ENCODE measurements at regions not wholly inside any gene's neighbourhood (a gene's known extent, or its start where the extent isn't known, plus 50 kb on each side); places are given as distances from the start of the nearest gene placed in this dataset.

- no peak for TF ChIP-seq CTCF (IDR thresholded peaks at IDR 0.05; ENCODE audit: low read depth, low read length, missing control alignments)
- no peak for DNase-seq (ENCODE audit: low read depth)
- no peak overlapping the region for H3K4me3 ChIP-seq (ENCODE audit: low read depth, low read length)
Observed at GRCh38 chr6:119895626-119896025, 546.1 kb upstream of the MAN1A1 start.

- H3K4me3 ChIP-seq (ENCODE audit: low read depth, low read length), result no peak overlapping the region
- no peak for DNase-seq (ENCODE audit: low read depth)
- TF ChIP-seq CTCF (IDR thresholded peaks at IDR 0.05; ENCODE audit: low read depth, low read length, missing control alignments), result no peak
Observed at GRCh38 chr6:119894811-119895210, 545.2 kb upstream of the MAN1A1 start.

- no peak overlapping the region for H3K4me3 ChIP-seq (ENCODE audit: low read depth, low read length)
- TF ChIP-seq CTCF (IDR thresholded peaks at IDR 0.05; ENCODE audit: low read depth, low read length, missing control alignments), result no peak
- DNase-seq (ENCODE audit: low read depth), result no peak
Observed at GRCh38 chr6:119891644-119892043, 542.1 kb upstream of the MAN1A1 start.

- no peak for TF ChIP-seq CTCF (IDR thresholded peaks at IDR 0.05; ENCODE audit: low read depth, low read length, missing control alignments)
- DNase-seq (ENCODE audit: low read depth), result no peak
- no peak overlapping the region for H3K4me3 ChIP-seq (ENCODE audit: low read depth, low read length)
Observed at GRCh38 chr6:119891206-119891605, 541.6 kb upstream of the MAN1A1 start.

- H3K4me3 ChIP-seq (ENCODE audit: low read depth, low read length), result no peak overlapping the region
- no peak for TF ChIP-seq CTCF (IDR thresholded peaks at IDR 0.05; ENCODE audit: low read depth, low read length, missing control alignments)
- DNase-seq (ENCODE audit: low read depth), result no peak
Observed at GRCh38 chr6:119890470-119890869, 540.9 kb upstream of the MAN1A1 start.

- no peak for TF ChIP-seq CTCF (IDR thresholded peaks at IDR 0.05; ENCODE audit: low read depth, low read length, missing control alignments)
- no peak for DNase-seq (ENCODE audit: low read depth)
- no peak overlapping the region for H3K4me3 ChIP-seq (ENCODE audit: low read depth, low read length)
Observed at GRCh38 chr6:119887666-119888065, 538.1 kb upstream of the MAN1A1 start.

GRCh38 chr6:119881416-119881815 lies 531.9 kb upstream of the MAN1A1 start:
- no peak overlapping the region for H3K4me3 ChIP-seq (ENCODE audit: low read depth, low read length)
- TF ChIP-seq CTCF (IDR thresholded peaks at IDR 0.05; ENCODE audit: low read depth, low read length, missing control alignments), result no peak
- no peak for DNase-seq (ENCODE audit: low read depth)
